ENCODE measurements at regions not wholly inside any gene's neighbourhood (a gene's known extent, or its start where the extent isn't known, plus 50 kb on each side); places are given as distances from the start of the nearest gene placed in this dataset.

DNA sequence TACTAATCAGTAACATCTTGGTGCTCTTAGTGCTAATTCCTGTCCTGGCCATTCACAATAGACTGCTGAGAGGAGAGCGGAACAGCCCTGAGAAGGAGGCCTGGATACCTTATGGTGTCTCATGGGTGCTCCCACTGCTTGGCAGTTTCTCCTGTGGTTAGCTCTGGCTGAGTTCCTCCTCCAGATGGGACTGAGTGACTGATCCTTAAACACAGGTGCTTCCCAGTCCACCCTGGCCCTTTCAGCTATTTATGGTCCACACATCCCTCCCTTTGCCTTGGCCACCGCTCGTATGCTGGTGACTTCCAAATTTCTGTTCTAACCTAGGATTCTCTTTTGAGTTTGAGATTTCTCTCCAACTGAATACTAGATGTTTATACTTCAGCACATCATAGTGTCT is 157.0 kb upstream of the CACNA1E start:
- DNase-seq (ENCODE audit: low read depth) = no peak

DNA sequence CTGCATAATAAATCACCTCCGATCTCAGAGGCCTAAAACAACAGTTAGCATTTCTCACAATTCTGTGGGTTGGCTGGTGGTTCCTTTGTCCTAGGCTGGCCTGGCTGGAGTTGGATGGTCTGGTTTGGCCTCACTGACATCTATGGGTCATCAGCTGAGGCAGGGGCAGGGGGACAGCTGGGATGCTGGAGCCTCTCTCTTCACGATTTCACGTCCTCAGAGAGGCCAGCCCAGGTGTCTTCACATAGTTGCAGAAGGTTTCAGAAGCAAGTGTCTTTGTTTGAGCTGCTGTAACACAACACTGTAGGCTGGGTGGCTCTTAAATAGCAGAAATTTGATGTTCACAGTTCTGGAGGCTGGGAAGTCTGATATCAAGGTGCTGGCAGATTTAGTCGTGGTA is 155.5 kb upstream of the CACNA1E start:
- no peak for DNase-seq (ENCODE audit: low read depth)

DNA sequence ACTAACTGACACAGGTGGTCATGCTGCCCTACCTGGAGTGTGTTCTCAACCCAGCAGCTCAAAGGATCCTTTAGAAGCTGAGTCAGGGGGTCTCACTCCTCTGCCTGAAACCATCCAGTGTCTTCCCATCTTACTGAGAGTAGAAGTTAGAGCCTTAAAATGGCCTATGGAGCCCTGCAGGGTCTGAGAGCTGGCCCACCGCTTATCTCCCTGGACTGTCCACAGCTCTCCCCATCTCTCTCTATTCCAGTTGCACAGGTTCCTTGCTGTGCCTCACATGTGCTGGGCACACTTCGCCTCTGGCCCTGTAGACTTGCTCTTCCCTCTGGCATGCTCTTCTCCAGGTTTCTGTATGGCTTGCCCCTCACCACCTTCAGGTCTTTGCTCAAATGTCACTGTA is 148.6 kb upstream of the CACNA1E start:
- DNase-seq (ENCODE audit: low read depth) = no peak

DNA sequence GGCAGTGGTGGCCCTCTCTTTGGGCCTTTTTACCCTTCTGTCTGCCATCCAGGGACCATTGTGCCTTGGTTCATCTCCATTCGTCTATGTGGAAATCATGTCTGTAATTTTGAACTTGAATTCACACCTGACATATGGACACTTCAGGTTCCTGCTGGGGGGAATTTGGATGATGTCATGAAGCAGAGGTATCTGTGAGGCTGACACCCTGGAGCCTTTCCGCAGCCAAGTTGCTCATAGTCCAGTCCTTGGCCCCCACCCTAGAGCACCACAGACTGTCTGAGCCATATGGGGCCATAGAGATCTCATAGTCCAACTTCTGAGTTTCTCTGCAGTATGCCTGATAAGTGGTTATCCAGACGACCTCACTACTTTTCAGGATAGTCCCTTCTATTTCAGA is 147.7 kb upstream of the CACNA1E start:
- DNase-seq (ENCODE audit: low read depth) = no peak

DNA sequence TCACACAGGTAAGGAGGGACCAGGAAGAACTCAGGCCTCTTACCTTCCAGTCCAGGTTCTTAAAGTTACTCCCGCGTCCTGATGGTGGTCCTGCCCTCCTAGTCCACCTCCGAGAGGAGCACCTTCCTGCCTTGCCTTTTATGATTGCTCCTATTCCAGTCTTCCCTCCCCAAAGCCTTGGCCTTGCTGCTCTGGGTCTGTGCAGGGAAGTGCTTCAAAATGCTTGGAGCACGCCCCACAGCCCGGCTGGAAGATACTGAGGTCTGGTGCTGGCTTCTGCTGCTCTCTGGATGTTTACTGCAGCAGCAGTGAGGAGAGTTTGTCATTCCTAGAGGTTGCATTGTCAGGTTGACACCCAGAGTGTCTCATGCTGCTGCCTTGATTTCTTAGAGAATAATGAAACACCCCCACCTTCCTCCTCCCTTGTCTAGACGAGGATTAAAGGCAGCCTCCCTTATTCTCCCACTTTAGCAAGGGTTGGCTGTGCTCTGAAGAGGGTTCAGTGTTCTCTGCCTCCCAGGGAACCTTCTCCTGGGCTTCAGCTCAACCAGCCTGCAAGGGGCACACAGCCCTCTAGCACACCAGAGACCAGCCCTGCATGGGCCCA is 142.2 kb upstream of the CACNA1E start:
- no peak for DNase-seq (ENCODE audit: low read depth)

DNA sequence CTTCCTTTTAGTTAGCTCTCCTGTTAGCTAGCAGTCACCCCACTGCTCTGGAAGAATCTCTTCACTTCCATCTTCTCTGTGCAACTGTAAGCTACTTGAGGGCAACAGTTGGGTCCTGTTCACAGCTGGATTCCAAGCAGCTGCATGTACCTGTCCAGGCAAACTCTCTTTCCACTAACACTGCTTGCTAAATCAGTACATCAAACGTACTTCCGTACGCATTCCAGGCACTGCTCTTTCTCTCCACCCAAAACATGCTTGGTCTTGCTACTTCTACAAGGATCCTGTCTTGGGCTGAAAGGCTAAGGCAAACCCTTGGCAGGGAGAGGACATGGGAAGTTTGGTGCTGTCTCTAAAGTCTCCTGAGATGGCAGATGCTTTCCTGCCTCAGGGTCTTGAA is 139.2 kb upstream of the CACNA1E start:
- DNase-seq (ENCODE audit: low read depth) = no peak

DNA sequence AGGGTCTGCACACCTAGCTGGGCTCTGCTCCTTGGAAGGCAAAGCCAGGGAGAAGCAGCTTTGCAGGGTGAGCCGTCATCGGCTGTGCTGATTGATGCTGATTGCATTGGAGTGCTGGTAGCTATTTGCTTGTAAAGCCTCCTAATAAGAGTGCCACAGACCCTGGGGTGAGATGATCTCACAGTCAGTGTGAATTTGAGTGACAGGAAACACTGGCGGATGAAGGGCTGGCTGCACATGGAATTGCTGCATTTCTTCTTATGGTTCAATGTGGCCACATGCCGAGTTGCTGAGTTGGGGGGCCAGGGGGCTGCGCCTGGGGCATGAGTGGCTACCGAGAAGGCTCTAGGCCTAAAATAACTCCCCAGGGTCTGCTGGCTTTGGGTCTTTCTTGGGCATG is 138.2 kb upstream of the CACNA1E start:
- DNase-seq (ENCODE audit: low read depth) = no peak

DNA sequence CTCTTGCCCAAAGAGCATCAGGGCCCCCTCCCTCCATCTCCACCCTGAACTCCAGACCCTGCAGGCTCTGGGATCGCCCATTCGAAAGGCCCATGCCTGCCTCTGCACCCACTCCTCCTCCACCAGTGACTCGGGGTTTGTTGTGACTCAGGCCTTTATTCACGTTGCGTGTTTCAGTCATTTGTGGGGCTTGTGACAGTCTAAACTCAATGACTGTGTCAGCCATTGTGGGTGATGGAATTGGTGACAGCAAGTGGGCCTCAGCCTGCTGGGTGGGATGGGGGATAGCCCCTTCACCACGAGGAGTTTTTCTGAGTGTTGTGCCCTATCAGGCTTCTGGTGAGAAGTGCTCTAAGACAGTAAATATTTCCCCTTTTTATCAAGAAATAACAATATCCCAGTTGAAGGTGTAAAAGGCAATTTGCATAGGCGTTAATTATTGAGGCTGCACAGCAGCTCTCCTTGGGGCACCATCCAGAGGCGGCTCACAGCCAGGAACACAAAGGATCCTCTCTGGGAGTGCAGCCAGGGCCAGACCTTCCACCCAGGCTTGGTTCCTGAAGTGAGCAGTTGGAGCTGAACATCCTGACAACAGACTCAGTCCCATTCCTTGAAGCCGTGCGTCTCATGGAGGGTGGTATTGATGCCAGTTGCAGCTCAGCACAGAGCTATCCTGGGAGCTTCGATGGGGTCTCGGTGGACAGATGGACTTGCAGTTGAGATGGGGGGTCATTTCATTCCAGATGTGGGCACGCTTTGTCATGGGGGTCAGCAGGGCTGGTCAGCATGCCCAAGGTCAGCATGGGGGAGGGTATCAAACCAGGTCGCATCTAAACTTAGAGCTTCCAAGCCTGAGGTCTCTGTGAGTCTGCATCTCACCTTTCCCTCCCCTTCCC is 135.6 kb upstream of the CACNA1E start:
- no peak for DNase-seq (ENCODE audit: low read depth)

DNA sequence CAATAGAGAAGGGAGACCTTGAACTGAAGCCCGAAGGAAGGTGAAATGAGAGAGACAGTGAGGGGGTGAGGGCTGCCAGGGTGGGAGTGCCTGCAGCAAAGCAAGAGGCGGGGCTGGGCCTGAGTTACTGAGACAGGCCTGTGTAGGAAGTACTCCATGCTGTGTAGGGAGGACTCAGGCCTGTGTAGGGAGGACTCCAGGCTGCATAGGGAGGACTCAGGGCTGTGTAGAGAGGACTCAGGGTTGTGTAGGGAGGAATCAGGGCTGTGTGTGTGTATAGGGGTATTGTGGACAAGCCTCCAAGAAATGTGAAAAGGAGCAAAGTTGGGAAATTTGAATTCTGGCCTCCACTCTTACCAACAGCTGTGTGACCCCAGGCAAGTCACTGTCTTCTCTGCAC is 133.8 kb upstream of the CACNA1E start:
- DNase-seq (ENCODE audit: low read depth) = no peak

DNA sequence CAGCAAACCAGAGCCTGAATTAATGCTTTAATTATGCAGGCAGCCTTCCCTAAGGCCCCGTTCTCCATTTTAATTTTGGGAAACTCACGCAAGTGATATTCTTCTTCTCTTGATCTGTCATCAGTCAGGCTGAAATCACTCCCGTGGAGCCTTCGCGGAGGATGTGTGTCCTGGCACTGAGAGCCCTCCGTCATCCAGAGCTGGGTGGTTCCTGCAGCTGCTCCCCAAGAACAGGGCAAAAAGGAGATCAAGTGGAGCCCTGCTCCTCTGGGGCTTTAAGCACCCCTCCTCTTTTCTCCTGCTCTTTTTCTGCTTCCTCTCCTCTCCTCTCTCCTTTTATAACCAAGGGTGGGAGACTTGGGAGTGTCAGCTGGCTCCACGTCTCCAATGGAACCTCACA is 133.2 kb upstream of the CACNA1E start:
- DNase-seq (ENCODE audit: low read depth) = no peak

DNA sequence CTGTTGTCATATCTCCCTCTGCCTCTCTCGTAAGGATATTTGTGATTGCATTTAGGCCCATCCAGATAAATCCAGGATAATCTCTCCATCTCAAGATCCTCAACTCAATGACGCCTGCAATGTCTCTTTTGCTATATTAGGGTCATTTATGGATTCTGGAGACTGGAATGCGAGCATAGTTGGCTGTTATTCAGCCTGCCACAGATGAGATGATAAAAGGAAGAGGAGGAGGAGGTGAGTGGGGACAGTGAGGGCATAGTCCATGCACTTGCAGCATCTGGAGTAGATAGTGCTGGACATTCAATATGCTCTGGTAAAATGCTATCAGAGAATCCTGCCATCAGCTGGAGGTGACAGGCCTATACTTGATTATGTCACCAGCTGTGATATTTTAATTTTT is 131.6 kb upstream of the CACNA1E start:
- DNase-seq (ENCODE audit: low read depth) = no peak

DNA sequence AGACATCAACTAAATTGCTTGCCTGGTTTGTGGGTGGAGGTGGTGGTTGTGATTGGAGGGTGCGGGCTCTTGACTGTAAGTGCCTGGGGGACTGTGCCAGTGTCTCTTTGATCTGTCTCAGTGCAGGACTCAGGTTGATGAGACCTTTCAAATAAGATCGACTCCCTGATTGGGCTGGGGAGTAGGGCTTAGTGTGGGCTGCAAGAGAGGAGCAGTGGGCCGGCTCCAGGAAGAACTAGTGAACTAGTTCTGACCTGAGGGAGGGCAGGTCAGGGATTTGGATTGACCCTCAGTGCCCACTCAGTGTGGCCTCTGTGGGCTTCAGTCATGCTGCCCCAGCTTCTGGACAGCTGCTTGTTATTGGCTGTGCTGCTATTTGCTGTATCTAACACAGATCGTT is 130.6 kb upstream of the CACNA1E start:
- no peak for DNase-seq (ENCODE audit: low read depth)

DNA sequence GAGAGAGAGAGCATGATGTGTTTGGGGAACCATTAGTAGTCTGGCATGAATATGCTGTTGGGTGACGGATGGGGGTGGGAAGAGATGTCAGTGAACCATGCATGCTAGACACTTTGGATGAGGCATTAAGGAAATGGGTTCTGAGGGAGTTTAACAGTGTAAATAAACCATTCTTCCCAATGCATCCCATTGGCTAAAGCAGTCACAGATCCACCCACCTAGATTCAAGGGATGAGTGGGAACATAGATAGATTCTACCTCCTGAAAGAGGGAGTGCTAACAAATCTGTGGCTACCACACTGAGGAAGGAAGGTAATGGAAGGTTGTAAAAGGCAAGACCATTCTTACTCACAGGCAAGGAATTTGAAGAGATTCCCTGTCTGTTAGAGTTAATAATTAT is 129.8 kb upstream of the CACNA1E start:
- DNase-seq (ENCODE audit: low read depth) = peak; percentile 88

DNA sequence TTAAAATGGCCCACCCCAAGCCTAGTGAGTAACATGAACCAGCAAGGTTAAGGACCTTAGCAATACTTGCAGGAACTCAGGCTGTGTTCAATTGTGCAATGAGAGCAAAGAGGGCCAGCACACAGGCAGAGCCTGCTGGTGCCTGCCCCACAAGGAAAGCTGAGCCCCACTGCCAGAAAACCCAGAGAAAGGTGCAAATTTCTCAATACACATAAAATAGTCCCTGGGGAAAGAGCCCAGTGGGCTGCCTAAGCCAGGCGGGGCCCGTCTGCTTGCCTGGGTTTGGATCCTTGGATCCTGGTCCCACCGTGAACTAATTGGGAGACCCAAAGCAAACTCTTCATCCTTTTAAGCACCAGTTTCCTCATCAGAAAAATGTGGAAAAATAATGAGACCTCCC is 128.5 kb upstream of the CACNA1E start:
- DNase-seq (ENCODE audit: low read depth) = peak; percentile 42

DNA sequence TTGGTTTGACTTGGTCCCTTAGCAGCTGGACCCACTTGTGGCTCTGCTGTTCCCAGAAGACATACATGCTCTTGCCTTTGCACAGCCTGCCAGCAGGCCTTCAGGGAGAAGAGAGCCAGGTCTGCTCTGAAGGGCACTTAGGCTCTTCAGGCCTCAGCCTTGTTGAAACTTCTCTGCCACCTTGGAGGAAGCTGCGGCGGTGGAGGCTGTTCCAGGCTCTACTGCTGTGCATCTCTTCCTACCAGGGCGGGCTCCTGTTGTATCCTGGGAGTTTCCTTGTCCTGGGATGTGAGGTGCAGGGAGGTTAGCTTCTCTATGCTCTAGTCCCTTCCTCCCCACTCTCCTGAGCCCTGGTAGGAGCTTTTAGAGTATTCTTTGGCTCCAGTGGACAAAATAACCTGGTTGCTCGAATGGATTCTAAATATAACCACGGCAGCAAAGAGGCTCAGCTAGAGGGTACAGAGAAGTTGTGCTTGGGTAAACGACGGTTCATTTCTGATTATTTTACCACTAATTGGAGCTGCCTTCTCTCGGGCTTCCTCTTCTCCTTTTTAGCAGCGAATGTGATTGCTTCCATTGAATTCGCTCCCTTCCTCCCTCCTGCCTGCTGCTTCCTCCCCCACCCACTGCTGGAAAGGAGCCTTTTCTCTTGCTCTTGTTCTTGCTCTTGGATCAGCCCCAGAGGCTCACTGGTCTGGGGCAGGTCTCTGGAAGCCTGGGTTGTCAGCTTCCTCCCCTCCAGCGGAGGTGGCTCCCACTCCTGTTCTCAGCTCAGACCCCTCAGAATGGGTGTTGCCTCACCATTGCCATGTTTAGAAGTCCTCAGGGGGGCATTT is 126.6 kb upstream of the CACNA1E start:
- DNase-seq (ENCODE audit: low read depth) = no peak

DNA sequence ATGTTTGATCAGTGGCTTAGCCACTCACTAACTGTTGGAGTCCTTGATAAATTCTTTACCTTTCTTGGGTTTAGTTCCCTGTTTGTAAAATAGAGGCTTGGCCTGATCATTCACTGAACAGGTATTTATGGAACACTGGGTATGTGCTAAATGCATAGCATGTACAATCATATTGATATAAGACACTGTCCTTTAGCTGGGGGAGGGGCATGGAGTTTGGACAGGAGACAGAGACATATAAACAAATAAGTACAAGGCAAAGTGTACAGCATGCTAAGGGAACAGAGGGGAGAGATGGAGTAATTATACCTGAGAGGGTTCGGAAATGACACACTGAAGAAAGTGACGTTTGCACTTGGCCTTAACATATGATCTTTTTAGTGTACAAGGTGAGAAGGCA is 124.3 kb upstream of the CACNA1E start:
- no peak for DNase-seq (ENCODE audit: low read depth)

DNA sequence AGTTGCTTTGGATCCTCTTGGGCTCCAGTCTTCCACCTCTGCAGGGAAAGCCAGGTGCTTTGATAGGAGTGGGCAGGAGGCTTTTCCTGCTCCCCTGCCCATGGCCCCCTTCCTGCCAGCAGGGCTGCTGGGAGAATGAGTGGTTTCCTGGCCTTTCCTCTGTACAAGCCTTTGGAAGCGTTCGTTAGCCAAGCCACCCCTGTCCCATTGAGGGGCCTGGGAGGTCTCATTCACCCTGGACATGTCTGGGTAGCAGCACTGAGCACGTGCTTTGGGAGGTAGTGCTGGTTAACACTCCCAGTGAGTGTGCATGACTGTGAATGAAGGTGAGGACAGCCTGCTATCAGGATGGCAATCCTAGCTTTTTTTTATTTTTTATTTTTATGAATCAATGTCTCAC is 118.5 kb upstream of the CACNA1E start:
- DNase-seq (ENCODE audit: low read depth) = no peak

DNA sequence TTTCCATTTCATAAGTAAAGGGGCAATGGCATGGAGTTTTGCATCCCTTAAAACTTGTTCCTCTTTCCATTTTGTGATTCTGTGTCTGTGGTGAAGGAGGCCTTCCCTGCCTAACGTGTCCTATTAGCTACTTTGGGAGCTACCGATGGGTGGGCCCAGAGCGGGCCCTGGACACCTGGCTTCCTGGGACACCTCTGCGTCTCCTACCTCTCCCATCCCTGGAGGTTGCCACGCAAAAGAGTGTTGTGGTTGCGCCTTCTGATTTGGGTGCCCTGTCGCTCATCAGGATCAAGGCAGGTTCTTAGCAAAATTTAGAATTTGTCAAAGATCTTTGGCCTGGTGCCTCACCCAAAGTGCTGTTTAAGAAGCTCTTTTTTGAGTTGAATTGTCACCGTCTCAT is 116.4 kb upstream of the CACNA1E start:
- DNase-seq (ENCODE audit: low read depth) = no peak

DNA sequence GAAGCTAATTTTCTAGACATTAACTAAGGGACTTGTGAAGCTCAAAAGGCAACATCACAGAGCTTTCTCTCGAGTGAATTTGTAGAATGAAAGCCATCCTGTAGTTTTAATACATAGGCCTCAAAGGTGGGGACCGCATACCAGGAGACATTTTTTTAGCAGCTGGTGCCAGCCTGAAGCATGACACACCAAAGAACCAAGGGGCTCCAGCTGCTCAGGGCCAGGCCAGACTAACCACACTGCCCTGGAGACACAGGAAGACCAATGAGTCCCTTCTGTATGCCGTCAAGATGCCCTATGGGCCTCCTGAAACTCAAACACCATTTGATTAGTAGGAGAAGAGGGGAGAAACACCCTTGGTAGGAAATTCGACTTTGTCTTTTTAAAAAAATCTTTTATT is 113.9 kb upstream of the CACNA1E start:
- no peak for DNase-seq (ENCODE audit: low read depth)

DNA sequence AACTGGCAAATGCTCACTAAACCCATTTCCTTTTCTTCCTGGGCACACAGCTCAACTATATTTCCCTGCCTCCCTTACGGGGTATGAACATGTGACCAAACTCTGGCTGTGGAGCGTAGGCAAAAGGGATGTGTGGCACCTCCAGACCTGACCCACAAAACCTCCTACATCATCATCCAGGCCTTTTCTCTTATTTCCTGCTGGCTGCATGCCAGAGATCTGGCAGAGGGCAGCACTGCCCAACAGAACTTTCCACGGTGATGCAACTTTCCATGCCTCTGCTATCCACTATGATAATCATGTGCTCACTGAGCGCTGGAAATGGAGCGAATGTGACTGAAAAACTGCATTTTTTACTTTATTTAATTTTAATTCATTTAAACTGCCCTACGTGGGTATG is 99.6 kb upstream of the CACNA1E start:
- DNase-seq (ENCODE audit: low read depth) = peak; percentile 48

DNA sequence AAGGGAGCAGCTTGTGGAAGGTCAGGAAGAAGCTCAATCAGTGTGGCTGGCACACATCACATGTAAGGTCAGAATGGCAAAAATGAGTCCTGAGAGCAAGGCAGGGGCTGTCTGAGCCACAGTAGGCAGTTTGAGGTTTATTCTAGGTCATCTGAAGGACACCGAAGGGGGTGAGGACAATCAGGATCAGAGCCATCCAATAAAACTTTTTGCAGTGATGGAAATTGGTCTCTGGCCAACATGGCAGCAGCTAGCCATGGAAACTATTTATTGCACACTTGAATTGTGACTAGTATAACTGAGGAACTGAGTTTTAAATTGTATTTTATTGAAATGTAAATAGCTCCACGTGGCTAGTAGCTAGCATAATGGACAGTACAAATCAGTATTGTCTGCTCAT is 97.0 kb upstream of the CACNA1E start:
- no peak for DNase-seq (ENCODE audit: low read depth)

DNA sequence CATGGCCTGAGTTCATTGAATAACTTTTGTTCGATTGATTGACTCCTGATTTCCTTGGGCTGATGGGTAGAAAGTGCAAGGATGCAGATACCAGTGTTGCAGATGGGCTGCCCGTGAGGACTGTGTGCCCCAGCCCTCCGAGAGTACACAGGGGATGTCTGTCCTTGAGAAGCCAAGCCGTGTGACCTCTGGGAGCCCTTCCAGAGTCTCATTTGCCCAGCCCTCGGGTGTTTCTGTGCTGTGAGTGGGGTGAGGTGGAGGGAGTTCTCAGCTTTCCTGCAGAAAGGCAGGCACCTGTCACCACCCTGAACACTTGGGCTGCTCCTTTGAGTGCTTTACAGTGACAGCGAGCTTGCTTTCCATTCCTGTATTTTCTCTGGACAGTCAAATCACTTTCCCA is 96.4 kb upstream of the CACNA1E start:
- no peak for DNase-seq (ENCODE audit: low read depth)

DNA sequence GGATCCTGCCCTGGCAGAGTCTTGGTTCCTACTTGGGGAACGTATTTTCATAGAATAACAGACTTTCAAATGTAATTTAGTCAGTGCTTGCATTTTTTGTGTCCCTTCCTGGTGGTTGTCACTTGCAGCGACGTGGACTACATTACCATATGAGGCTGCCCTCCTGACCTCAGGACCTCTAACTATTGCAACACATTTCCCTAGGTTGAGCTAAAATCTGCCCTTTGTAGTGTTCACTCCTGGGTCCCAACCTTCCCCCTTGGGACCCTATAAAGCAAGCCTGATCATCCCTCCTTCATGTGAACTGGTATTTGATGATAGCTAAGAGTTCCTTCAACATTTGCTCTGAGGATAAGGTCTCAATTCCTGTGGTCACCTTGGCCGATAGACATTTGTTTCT is 95.6 kb upstream of the CACNA1E start:
- no peak for DNase-seq (ENCODE audit: low read depth)
